B cell (primary cell): ENCODE measurements at regions not wholly inside any gene's neighbourhood (a gene's known extent, or its start where the extent isn't known, plus 50 kb on each side); places are given as distances from the start of the nearest gene placed in this dataset.

Source experiments
- ATAC-seq: fragments of 200-7000 bp; cut with Tn5 transposase; one replicate; pipeline ENCODE4 v1.10.0; 2021; ENCODE audit warnings: low read depth, mild to moderate bottlenecking, moderate number of reproducible peaks, moderate library complexity
- CTCF ChIA-PET: fragments of 350-600 bp; sonication (Branson Sonifier 250); formaldehyde crosslinking; loops from one replicate; lab custom pipeline; 2021; ENCODE audit warnings: antibody characterized with exemption, inconsistent platforms; lab: Charles Lee
- POLR2A ChIA-PET: fragments of 350-600 bp; sonication (Branson Sonifier 250); formaldehyde crosslinking; loops from one replicate; lab custom pipeline; 2021; ENCODE audit warnings: antibody characterized with exemption; lab: Charles Lee
- DNase-seq: peaks from one replicate; pipeline ENCODE4 v3.0.0; 2013
- H2AFZ ChIP-seq: 2 replicates; pipeline ENCODE4 v1.6.1; 2012; ENCODE audit warnings: mild to moderate bottlenecking, low read depth, low read length; ENCODE audit not compliant: insufficient read depth, poor library complexity, severe bottlenecking
- H3K27ac ChIP-seq, 2 donors: 1 replicate in 1 of 2; 2 replicates in 1 of 2; pipeline ENCODE4 v1.5.1; 2012 to 2013; ENCODE audit warnings: low read length in 2 of 2, mild to moderate bottlenecking in 2 of 2, moderate library complexity in 1 of 2
- H3K27me3 ChIP-seq, 4 experiments: fragments of 200-600 bp in 1 of 4; sonication (generic) in 1 of 4; replicated peaks in 1 of 4; 1 replicate in 2 of 4; 2 replicates in 2 of 4; pipeline versions ENCODE4 v1.6.1 to v1.7.0; 2013 to 2016; ENCODE audit warnings: low read length in 3 of 4, mild to moderate bottlenecking in 2 of 4, mixed read lengths in 1 of 4, moderate library complexity in 1 of 4; ENCODE audit not compliant: insufficient read depth in 4 of 4, control insufficient read depth in 3 of 4; ENCODE audit errors: control extremely low read depth in 1 of 4
- H3K36me3 ChIP-seq, 2 experiments: replicated peaks in 1 of 2; 1 replicate in 1 of 2; 2 replicates in 1 of 2; pipeline versions ENCODE4 v1.6.1 to v1.7.1; 2013; ENCODE audit warnings: low read length in 1 of 2; ENCODE audit not compliant: insufficient read depth in 2 of 2, control insufficient read depth in 1 of 2; ENCODE audit errors: control extremely low read depth in 1 of 2, extremely low read depth in 1 of 2
- H3K4me1 ChIP-seq, 2 donors: fragments of 200-600 bp in 1 of 2; sonication (generic) in 1 of 2; 1 replicate in 1 of 2; 2 replicates in 1 of 2; pipeline versions ENCODE4 v1.5.1 to v1.6.1; 2013 to 2017; ENCODE audit warnings: low read length in 2 of 2; ENCODE audit not compliant: control insufficient read depth in 2 of 2, insufficient read depth in 2 of 2
- H3K4me2 ChIP-seq: replicated peaks from 2 replicates; pipeline ENCODE3; 2012; ENCODE audit warnings: mild to moderate bottlenecking, low read depth, low read length; ENCODE audit not compliant: poor library complexity, severe bottlenecking
- H3K4me3 ChIP-seq, 5 experiments: fragments of 200-600 bp in 1 of 5; sonication (generic) in 1 of 5; 1 replicate in 3 of 5; 2 replicates in 2 of 5; pipeline versions ENCODE4 v1.5.1 to v1.7.0; 2011 to 2016; ENCODE audit warnings: low read length in 4 of 5, mild to moderate bottlenecking in 4 of 5, low read depth in 2 of 5, control low read depth in 1 of 5, moderate library complexity in 1 of 5; ENCODE audit not compliant: insufficient read depth in 1 of 5; ENCODE audit errors: control extremely low read depth in 1 of 5, extremely low read depth in 1 of 5
- H3K79me2 ChIP-seq: fragments of 200-600 bp; sonication (generic); one replicate; pipeline ENCODE4 v1.6.0; 2016; ENCODE audit warnings: low read length; ENCODE audit not compliant: control insufficient read depth, insufficient read depth
- H3K9ac ChIP-seq: fragments of 200-600 bp; sonication (generic); 2 replicates; pipeline ENCODE4 v1.6.1; 2017; ENCODE audit warnings: mild to moderate bottlenecking, low read length, moderate library complexity
- H3K9me3 ChIP-seq, 3 donors: one replicate each; pipeline versions ENCODE4 v1.6.1 to v1.7.1; 2013; ENCODE audit warnings: low read length in 2 of 3; ENCODE audit not compliant: control insufficient read depth in 2 of 3, insufficient read depth in 1 of 3; ENCODE audit errors: control extremely low read depth in 1 of 3
- H4K20me1 ChIP-seq: 2 replicates; pipeline ENCODE4 v1.6.0; 2012; ENCODE audit warnings: mild to moderate bottlenecking, low read length; ENCODE audit not compliant: insufficient read depth, control insufficient read depth, poor library complexity, severe bottlenecking
- H3K27ac Mint-ChIP-seq: one replicate; pipeline ENCODE4 v1.8.0; 2021; ENCODE audit warnings: mixed read lengths
- H3K27me3 Mint-ChIP-seq: one replicate; pipeline ENCODE4 v1.8.0; 2021; ENCODE audit warnings: mixed read lengths
- H3K4me1 Mint-ChIP-seq: one replicate; pipeline ENCODE4 v1.8.0; 2021; ENCODE audit warnings: mixed read lengths
- H3K4me3 Mint-ChIP-seq: one replicate; pipeline ENCODE4 v1.8.0; 2021; ENCODE audit warnings: mixed read lengths
- H3K9me3 Mint-ChIP-seq: one replicate; pipeline ENCODE4 v1.8.0; 2022; ENCODE audit warnings: mixed read lengths; ENCODE audit not compliant: insufficient read depth
- CTCF ChIP-seq: fragments of 200-600 bp; IDR thresholded peaks from one replicate; pipeline ENCODE4 v1.8.0; 2022; ENCODE audit warnings: antibody characterized with exemption, mild to moderate bottlenecking
- EZH2 ChIP-seq: IDR thresholded peaks from 2 replicates; pipeline ENCODE4 v1.6.1; 2012; ENCODE audit warnings: borderline replicate concordance, low read depth, mild to moderate bottlenecking, moderate library complexity, low read length; ENCODE audit not compliant: insufficient read depth, poor library complexity, severe bottlenecking
- WGBS: methylation state at CpG from one replicate; pipeline ENCODE4 v1.1.5; 2013; ENCODE audit warnings: missing lambda C conversion rate; ENCODE audit not compliant: insufficient coverage; 5-methylcytosine and 5-hydroxymethylcytosine counted together
- intact Hi-C: fragments of 100-400 bp; cut with micrococcal nuclease; formaldehyde crosslinking; loops from one replicate; pipeline ENCODE4 v1.10.0; 2022

GRCh38 chr11:13098616-13099289 lies 89.6 kb downstream of the RASSF10 start:
- H3K4me2 ChIP-seq: no peak overlapping the region
- no peaks in the 10 kb centered on the region for H3K27me3 ChIP-seq
- ChIA-PET CTCF (no interaction called here), POLR2A (no interaction called here)
- Mint-ChIP-seq H3K27me3 (peaks cover 18% of the 10 kb centered on the region), H3K4me1 (no peaks in the 10 kb centered on the region), H3K9me3 (no peaks in the 10 kb centered on the region), H3K27ac (no peak overlapping the region), H3K4me3 (no peak overlapping the region)
- H3K27ac ChIP-seq: no peak overlapping the region
- ATAC-seq: no peak
- DNase-seq: no peak
- no peak overlapping the region for H3K4me3 ChIP-seq
- no peak overlapping the region for H2AFZ ChIP-seq
- H3K4me1 ChIP-seq: no peaks in the 10 kb centered on the region
- TF ChIP-seq EZH2: no peak
- no peak for TF ChIP-seq CTCF
- no peak overlapping the region for H3K9ac ChIP-seq
- H3K36me3 ChIP-seq: no peaks in the 10 kb centered on the region
- WGBS: no CpG with 5 or more reads among the region's 3 CpGs
- H3K79me2 ChIP-seq: no peaks in the 10 kb centered on the region
- intact Hi-C loops: no loop called here
- peaks cover 0 to 1% (median 0%) of the 10 kb centered on the region in 3 donors for H3K9me3 ChIP-seq
- no peaks in the 10 kb centered on the region for H4K20me1 ChIP-seq

- no peaks in the 10 kb centered on the region for H3K9me3 Mint-ChIP-seq
These were observed 92.8 kb downstream of the RASSF10 start for GRCh38 chr11:13101644-13102512.

More at GRCh38 chr11:13101644-13102512, 92.8 kb downstream of the RASSF10 start:
- peaks cover 23% of the 10 kb centered on the region for H3K27me3 Mint-ChIP-seq
- H3K9ac ChIP-seq: no peak overlapping the region
- H3K4me2 ChIP-seq: no peak overlapping the region
- no peaks in the 10 kb centered on the region for H3K4me1 Mint-ChIP-seq
- no peak for ATAC-seq
- CTCF ChIA-PET: no interaction called here
- H3K4me3 ChIP-seq: no peak overlapping the region
- no peak for DNase-seq
- no peak for TF ChIP-seq EZH2
- no peak for TF ChIP-seq CTCF
- 68% methylated on average over 2 of the region's 5 CpGs for WGBS
- H3K27ac Mint-ChIP-seq: no peak overlapping the region
- no peaks in the 10 kb centered on the region for H3K36me3 ChIP-seq
- no peaks in the 10 kb centered on the region for H3K4me1 ChIP-seq
- H3K27ac ChIP-seq: no peak overlapping the region
- H3K27me3 ChIP-seq: no peaks in the 10 kb centered on the region
- no peaks in the 10 kb centered on the region for H4K20me1 ChIP-seq
- H3K9me3 ChIP-seq: peaks cover 0 to 1% (median 0%) of the 10 kb centered on the region in 3 donors
- no peak overlapping the region for H2AFZ ChIP-seq
- POLR2A ChIA-PET: no interaction called here
- intact Hi-C loops: no loop called here
- H3K4me3 Mint-ChIP-seq: no peak overlapping the region
- no peaks in the 10 kb centered on the region for H3K79me2 ChIP-seq
